HEK293T (cell line): ENCODE measurements at regions not wholly inside any gene's neighbourhood (a gene's known extent, or its start where the extent isn't known, plus 50 kb on each side); places are given as distances from the start of the nearest gene placed in this dataset.

ENCODE experiments used
- CTBP1 ChIP-seq: fragments of 450-650 bp; IDR thresholded peaks from 2 replicates; pipeline ENCODE4 v1.6.1; 2016; ENCODE audit warnings: borderline replicate concordance
- FOXK2 ChIP-seq: fragments of 450-650 bp; IDR thresholded peaks from 2 replicates; pipeline ENCODE4 v1.6.1; 2016; ENCODE audit warnings: mild to moderate bottlenecking
- HDGF ChIP-seq: fragments of 450-650 bp; IDR thresholded peaks from 2 replicates; pipeline ENCODE4 v1.6.1; 2017; ENCODE audit warnings: antibody characterized with exemption, borderline replicate concordance
- SP1 ChIP-seq: fragments of 450-650 bp; IDR thresholded peaks from 2 replicates; pipeline ENCODE4 v1.6.1; 2017
- TARDBP ChIP-seq: fragments of 450-650 bp; IDR thresholded peaks from 2 replicates; pipeline ENCODE4 v1.6.1; 2016

DNA sequence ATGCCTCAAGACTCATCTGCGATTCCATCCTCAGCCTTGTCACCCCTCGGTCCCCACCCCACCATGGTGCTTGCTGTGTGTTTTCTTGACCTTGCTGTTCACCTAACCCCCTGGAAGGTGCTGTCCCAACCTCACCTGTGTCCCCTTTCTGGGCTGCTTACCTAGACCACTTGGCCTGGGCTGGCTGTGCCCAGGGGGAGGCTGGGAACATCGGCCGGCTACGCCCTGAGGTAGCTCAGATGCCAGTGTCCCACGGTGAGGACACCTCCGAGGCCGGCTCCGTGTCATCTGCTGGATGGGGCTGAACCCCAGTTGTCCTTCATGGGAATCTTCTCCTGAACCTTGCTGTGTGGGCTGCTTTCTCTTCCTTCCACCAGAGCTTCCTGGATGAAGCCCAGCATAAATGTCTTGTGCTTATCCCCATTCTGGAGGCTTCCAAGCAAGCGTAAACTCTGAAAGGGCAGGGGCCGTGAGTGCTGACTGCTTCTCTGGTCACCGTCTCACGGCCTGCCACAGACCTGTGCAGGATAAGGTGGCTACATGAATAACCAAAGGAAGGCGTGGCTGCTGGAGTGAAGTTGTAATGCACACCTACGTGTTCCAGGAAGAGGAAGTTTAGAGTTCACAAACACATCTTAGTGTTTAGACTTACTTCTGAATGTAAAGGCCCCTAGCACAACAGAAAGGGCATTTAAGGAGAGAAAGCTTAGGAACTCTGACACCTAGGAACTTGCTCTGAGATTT, 724.3 kb downstream of the TBC1D22A start:
- TF ChIP-seq FOXK2 (no peak), CTBP1 (no peak), TARDBP (no peak), HDGF (no peak), SP1 (no peak)
